GM23338 (cell line): ENCODE measurements at regions not wholly inside any gene's neighbourhood (a gene's known extent, or its start where the extent isn't known, plus 50 kb on each side); places are given as distances from the start of the nearest gene placed in this dataset.

Experiments used
- ATAC-seq: fragments of 200-7000 bp; cut with Tn5 transposase; 3 replicates; pipeline ENCODE4 v1.9.1; 2020
- DNase-seq: peaks from one replicate; pipeline ENCODE4 v3.0.0-alpha.2; 2015; ENCODE audit warnings: low spot score
- H2AFZ ChIP-seq: fragments of 200-600 bp; sonication (generic); 2 replicates; pipeline ENCODE4 v1.8.0; 2016; ENCODE audit warnings: antibody characterized with exemption, mild to moderate bottlenecking, moderate library complexity
- H3F3A ChIP-seq: fragments of 200-600 bp; sonication (generic); replicated peaks from 2 replicates; pipeline ENCODE4 v1.8.0; 2017; ENCODE audit warnings: antibody characterized with exemption, mixed run types, low read depth
- H3K27ac ChIP-seq: fragments of 200-600 bp; sonication (generic); 2 replicates; pipeline ENCODE4 v1.6.1; 2016; ENCODE audit warnings: low read depth
- H3K27me3 ChIP-seq: fragments of 200-600 bp; sonication (generic); 2 replicates; pipeline ENCODE4 v1.8.0; 2016; ENCODE audit warnings: mild to moderate bottlenecking, mixed run types, moderate library complexity; ENCODE audit not compliant: insufficient read depth
- H3K36me3 ChIP-seq: fragments of 200-600 bp; sonication (generic); 2 replicates; pipeline ENCODE4 v1.8.0; 2016; ENCODE audit warnings: mild to moderate bottlenecking; ENCODE audit not compliant: insufficient read depth
- H3K4me1 ChIP-seq: fragments of 200-600 bp; sonication (generic); 2 replicates; pipeline ENCODE4 v1.8.0; 2016; ENCODE audit warnings: mild to moderate bottlenecking, moderate library complexity; ENCODE audit not compliant: insufficient read depth
- H3K4me2 ChIP-seq: fragments of 200-600 bp; sonication (generic); 2 replicates; pipeline ENCODE4 v1.7.1; 2017; ENCODE audit warnings: mixed run types
- H3K4me3 ChIP-seq: fragments of 200-600 bp; sonication (generic); 2 replicates; pipeline ENCODE4 v1.6.1; 2016; ENCODE audit warnings: mixed run types
- H3K79me2 ChIP-seq: fragments of 200-600 bp; sonication (generic); replicated peaks from 2 replicates; pipeline ENCODE4 v1.8.0; 2017; ENCODE audit warnings: mild to moderate bottlenecking; ENCODE audit not compliant: insufficient read depth
- H3K9me2 ChIP-seq: fragments of 200-600 bp; sonication (generic); 2 replicates; pipeline ENCODE4 v1.8.0; 2017; ENCODE audit not compliant: insufficient read depth
- H4K20me1 ChIP-seq: fragments of 200-600 bp; sonication (generic); replicated peaks from 2 replicates; pipeline ENCODE4 v1.8.0; 2017; ENCODE audit warnings: mild to moderate bottlenecking; ENCODE audit not compliant: insufficient read depth
- H3K27ac Mint-ChIP-seq: 2 replicates; pipeline ENCODE4 v1.8.0; 2020; ENCODE audit warnings: inconsistent platforms, mild to moderate bottlenecking, moderate library complexity, mixed read lengths
- H3K27me3 Mint-ChIP-seq: 3 replicates; pipeline ENCODE4 v1.8.0; 2022; ENCODE audit warnings: low read depth, mild to moderate bottlenecking, moderate library complexity, mixed read lengths, inconsistent platforms; ENCODE audit not compliant: insufficient read depth, poor library complexity
- H3K36me3 Mint-ChIP-seq: 3 replicates; pipeline ENCODE4 v1.8.0; 2021; ENCODE audit warnings: low read depth, mild to moderate bottlenecking, inconsistent platforms, moderate library complexity, mixed read lengths
- H3K4me1 Mint-ChIP-seq: 3 replicates; pipeline ENCODE4 v1.8.0; 2020; ENCODE audit warnings: mild to moderate bottlenecking, inconsistent platforms, mixed read lengths
- H3K4me3 Mint-ChIP-seq: 3 replicates; pipeline ENCODE4 v1.8.0; 2021; ENCODE audit warnings: moderate library complexity, mild to moderate bottlenecking, inconsistent platforms, mixed read lengths
- H3K9me3 Mint-ChIP-seq: 3 replicates; pipeline ENCODE4 v1.8.0; 2020; ENCODE audit warnings: moderate library complexity, mild to moderate bottlenecking, inconsistent platforms, mixed read lengths
- EZH2 ChIP-seq: fragments of 200-600 bp; sonication (generic); IDR thresholded peaks from one replicate; pipeline ENCODE4 v1.8.0; 2017; ENCODE audit warnings: antibody characterized with exemption, mild to moderate bottlenecking, low read depth; ENCODE audit not compliant: unreplicated experiment
- EZH2phosphoT487 ChIP-seq: fragments of 200-600 bp; sonication (generic); IDR thresholded peaks from one replicate; pipeline ENCODE4 v1.8.1; 2018; ENCODE audit warnings: antibody characterized with exemption; ENCODE audit not compliant: unreplicated experiment
- JUNB ChIP-seq: IDR thresholded peaks from one replicate; pipeline ENCODE4 v1.6.1; 2016; ENCODE audit warnings: antibody characterized with exemption; ENCODE audit not compliant: unreplicated experiment
- NANOG ChIP-seq: IDR thresholded peaks from 2 replicates; pipeline ENCODE4 v1.6.1; 2016; ENCODE audit warnings: antibody characterized with exemption, borderline replicate concordance
- STAT1 ChIP-seq: IDR thresholded peaks from one replicate; pipeline ENCODE4 v1.6.1; 2016; ENCODE audit warnings: antibody characterized with exemption; ENCODE audit not compliant: unreplicated experiment
- ZNF114 ChIP-seq: fragments of 250-450 bp; sonication (Bioruptor Pico); IDR thresholded peaks from 2 replicates; pipeline ENCODE4 v1.5.0; 2020; ENCODE audit warnings: mild to moderate bottlenecking, moderate library complexity
- TF ChIP-seq, protein P1 (sequence below): fragments of 250-450 bp; sonication (Bioruptor Pico); IDR thresholded peaks from 2 replicates; pipeline ENCODE4 v1.5.0; 2020; ENCODE audit warnings: mild to moderate bottlenecking, moderate library complexity
- TF ChIP-seq, protein P2 (sequence below), 2 experiments: fragments of 200-600 bp in 1 of 2; sonication (generic) in 1 of 2; conservative IDR thresholded peaks; 2 replicates each; pipeline versions ENCODE4 v1.5.1 to v1.6.1; 2016 to 2017; ENCODE audit warnings: antibody characterized with exemption in 2 of 2, low read depth in 2 of 2, mild to moderate bottlenecking in 2 of 2, moderate library complexity in 1 of 2
- TF ChIP-seq, protein P3 (sequence below): IDR thresholded peaks from one replicate; pipeline ENCODE4 v1.6.1; 2018; ENCODE audit warnings: antibody characterized with exemption; ENCODE audit not compliant: unreplicated experiment

- TF ChIP-seq, protein P1, sequence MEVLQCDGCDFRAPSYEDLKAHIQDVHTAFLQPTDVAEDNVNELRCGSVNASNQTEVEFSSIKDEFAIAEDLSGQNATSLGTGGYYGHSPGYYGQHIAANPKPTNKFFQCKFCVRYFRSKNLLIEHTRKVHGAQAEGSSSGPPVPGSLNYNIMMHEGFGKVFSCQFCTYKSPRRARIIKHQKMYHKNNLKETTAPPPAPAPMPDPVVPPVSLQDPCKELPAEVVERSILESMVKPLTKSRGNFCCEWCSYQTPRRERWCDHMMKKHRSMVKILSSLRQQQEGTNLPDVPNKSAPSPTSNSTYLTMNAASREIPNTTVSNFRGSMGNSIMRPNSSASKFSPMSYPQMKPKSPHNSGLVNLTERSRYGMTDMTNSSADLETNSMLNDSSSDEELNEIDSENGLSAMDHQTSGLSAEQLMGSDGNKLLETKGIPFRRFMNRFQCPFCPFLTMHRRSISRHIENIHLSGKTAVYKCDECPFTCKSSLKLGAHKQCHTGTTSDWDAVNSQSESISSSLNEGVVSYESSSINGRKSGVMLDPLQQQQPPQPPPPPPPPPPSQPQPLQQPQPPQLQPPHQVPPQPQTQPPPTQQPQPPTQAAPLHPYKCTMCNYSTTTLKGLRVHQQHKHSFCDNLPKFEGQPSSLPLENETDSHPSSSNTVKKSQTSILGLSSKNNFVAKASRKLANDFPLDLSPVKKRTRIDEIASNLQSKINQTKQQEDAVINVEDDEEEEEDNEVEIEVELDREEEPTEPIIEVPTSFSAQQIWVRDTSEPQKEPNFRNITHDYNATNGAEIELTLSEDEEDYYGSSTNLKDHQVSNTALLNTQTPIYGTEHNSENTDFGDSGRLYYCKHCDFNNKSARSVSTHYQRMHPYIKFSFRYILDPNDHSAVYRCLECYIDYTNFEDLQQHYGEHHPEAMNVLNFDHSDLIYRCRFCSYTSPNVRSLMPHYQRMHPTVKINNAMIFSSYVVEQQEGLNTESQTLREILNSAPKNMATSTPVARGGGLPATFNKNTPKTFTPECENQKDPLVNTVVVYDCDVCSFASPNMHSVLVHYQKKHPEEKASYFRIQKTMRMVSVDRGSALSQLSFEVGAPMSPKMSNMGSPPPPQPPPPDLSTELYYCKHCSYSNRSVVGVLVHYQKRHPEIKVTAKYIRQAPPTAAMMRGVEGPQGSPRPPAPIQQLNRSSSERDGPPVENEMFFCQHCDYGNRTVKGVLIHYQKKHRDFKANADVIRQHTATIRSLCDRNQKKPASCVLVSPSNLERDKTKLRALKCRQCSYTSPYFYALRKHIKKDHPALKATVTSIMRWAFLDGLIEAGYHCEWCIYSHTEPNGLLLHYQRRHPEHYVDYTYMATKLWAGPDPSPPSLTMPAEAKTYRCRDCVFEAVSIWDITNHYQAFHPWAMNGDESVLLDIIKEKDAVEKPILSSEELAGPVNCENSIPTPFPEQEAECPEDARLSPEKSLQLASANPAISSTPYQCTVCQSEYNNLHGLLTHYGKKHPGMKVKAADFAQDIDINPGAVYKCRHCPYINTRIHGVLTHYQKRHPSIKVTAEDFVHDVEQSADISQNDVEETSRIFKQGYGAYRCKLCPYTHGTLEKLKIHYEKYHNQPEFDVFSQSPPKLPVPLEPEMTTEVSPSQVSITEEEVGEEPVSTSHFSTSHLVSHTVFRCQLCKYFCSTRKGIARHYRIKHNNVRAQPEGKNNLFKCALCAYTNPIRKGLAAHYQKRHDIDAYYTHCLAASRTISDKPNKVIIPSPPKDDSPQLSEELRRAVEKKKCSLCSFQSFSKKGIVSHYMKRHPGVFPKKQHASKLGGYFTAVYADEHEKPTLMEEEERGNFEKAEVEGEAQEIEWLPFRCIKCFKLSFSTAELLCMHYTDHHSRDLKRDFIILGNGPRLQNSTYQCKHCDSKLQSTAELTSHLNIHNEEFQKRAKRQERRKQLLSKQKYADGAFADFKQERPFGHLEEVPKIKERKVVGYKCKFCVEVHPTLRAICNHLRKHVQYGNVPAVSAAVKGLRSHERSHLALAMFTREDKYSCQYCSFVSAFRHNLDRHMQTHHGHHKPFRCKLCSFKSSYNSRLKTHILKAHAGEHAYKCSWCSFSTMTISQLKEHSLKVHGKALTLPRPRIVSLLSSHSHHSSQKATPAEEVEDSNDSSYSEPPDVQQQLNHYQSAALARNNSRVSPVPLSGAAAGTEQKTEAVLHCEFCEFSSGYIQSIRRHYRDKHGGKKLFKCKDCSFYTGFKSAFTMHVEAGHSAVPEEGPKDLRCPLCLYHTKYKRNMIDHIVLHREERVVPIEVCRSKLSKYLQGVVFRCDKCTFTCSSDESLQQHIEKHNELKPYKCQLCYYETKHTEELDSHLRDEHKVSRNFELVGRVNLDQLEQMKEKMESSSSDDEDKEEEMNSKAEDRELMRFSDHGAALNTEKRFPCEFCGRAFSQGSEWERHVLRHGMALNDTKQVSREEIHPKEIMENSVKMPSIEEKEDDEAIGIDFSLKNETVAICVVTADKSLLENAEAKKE (CRISPR knock-in tag), result no peak
- TF ChIP-seq, protein P2, sequence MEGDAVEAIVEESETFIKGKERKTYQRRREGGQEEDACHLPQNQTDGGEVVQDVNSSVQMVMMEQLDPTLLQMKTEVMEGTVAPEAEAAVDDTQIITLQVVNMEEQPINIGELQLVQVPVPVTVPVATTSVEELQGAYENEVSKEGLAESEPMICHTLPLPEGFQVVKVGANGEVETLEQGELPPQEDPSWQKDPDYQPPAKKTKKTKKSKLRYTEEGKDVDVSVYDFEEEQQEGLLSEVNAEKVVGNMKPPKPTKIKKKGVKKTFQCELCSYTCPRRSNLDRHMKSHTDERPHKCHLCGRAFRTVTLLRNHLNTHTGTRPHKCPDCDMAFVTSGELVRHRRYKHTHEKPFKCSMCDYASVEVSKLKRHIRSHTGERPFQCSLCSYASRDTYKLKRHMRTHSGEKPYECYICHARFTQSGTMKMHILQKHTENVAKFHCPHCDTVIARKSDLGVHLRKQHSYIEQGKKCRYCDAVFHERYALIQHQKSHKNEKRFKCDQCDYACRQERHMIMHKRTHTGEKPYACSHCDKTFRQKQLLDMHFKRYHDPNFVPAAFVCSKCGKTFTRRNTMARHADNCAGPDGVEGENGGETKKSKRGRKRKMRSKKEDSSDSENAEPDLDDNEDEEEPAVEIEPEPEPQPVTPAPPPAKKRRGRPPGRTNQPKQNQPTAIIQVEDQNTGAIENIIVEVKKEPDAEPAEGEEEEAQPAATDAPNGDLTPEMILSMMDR (conservative IDR thresholded peaks at IDR 0.05; ENCODE audit: low read depth in 2 of 2), result no peak
- TF ChIP-seq JUNB, result no peak
These were observed 112.4 kb upstream of the EEPD1 start (continued) for GRCh38 chr7:36040679-36041078.

DNA sequence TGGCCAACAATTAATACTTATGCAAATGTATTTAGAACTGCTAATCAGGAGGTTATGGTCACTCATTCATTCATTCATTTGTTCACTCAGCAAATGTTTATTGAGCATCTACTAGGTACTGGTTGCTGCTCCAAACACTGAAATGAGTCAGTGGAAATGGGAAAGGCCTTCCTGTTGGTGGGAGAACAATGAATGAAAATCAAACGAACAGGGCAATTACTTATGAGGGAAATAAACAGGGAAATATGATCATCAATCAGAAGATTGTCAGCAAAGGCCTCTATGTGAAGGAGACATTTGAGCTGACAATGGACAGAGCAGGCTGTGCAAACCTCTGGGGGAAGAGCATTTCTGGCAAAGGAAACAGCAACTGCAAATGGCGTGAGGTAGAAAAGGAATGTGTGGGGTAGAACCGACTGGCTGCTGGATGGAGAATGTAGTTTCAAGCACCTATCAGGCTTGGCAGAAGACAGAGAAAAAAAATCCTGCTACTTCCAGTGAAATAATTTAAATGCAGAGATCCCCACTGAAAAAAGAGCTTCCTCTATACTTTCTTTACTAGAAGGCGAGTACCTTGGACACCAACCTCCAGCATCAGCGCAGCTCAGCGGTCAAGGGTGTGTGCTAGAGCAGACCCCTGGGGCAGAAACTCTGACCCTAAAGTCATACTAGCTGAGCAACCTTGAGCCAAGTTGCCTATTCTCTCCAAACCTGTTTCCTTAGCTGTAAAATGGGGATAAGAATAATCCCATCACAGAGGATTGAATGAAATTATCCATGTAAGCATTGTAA, 108.8 kb upstream of the EEPD1 start:
- peaks cover 10% of the 10 kb centered on the region for H3K27me3 Mint-ChIP-seq
- no peaks in the 10 kb centered on the region; the same call in 2 of the 3 replicates for H3K36me3 Mint-ChIP-seq
- Histone ChIP-seq H3K9me2 (peaks cover 8% of the 10 kb centered on the region; the same call in 1 of the 2 replicates), H3K4me1 (peaks cover 34% of the 10 kb centered on the region), H3F3A (no peaks in the 10 kb centered on the region), H3K36me3 (no peaks in the 10 kb centered on the region), H3K4me3 (no peak overlapping the region), H3K4me2 (no peak overlapping the region), H4K20me1 (no peaks in the 10 kb centered on the region), H2AFZ (no peak overlapping the region), H3K27ac (no peak overlapping the region), H3K79me2 (no peaks in the 10 kb centered on the region), H3K27me3 (no peaks in the 10 kb centered on the region)
- no peaks in the 10 kb centered on the region; the same call in 2 of the 3 replicates for H3K9me3 Mint-ChIP-seq
- peaks cover 53% of the 10 kb centered on the region for H3K4me1 Mint-ChIP-seq
- ATAC-seq (no peak), DNase-seq (no peak)
- H3K4me3 Mint-ChIP-seq, result no peak overlapping the region
- H3K27ac Mint-ChIP-seq, result no peak overlapping the region
- TF ChIP-seq JUNB, result no peak
- TF ChIP-seq NANOG, result no peak
- TF ChIP-seq STAT1, result no peak
- TF ChIP-seq, protein P2 (conservative IDR thresholded peaks at IDR 0.05; ENCODE audit: low read depth in 2 of 2), result no peak
- TF ChIP-seq ZNF114 (CRISPR knock-in tag), result no peak
- no peak for TF ChIP-seq EZH2phosphoT487
- no peak for TF ChIP-seq EZH2
- TF ChIP-seq, protein P3, sequence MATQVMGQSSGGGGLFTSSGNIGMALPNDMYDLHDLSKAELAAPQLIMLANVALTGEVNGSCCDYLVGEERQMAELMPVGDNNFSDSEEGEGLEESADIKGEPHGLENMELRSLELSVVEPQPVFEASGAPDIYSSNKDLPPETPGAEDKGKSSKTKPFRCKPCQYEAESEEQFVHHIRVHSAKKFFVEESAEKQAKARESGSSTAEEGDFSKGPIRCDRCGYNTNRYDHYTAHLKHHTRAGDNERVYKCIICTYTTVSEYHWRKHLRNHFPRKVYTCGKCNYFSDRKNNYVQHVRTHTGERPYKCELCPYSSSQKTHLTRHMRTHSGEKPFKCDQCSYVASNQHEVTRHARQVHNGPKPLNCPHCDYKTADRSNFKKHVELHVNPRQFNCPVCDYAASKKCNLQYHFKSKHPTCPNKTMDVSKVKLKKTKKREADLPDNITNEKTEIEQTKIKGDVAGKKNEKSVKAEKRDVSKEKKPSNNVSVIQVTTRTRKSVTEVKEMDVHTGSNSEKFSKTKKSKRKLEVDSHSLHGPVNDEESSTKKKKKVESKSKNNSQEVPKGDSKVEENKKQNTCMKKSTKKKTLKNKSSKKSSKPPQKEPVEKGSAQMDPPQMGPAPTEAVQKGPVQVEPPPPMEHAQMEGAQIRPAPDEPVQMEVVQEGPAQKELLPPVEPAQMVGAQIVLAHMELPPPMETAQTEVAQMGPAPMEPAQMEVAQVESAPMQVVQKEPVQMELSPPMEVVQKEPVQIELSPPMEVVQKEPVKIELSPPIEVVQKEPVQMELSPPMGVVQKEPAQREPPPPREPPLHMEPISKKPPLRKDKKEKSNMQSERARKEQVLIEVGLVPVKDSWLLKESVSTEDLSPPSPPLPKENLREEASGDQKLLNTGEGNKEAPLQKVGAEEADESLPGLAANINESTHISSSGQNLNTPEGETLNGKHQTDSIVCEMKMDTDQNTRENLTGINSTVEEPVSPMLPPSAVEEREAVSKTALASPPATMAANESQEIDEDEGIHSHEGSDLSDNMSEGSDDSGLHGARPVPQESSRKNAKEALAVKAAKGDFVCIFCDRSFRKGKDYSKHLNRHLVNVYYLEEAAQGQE, result no peak
